Sigmoid colon (tissue), 4 donors: ENCODE measurements at regions not wholly inside any gene's neighbourhood (a gene's known extent, or its start where the extent isn't known, plus 50 kb on each side); places are given as distances from the start of the nearest gene placed in this dataset.
"Not testable (repeated sequence)": the region's sequence is repeated elsewhere in the genome, so short reads cannot be mapped to it uniquely, and the experiment has no call there.

Source experiments
- POLR2AphosphoS5 ChIP-seq, 4 donors: sonication (generic); formaldehyde crosslinking; IDR thresholded peaks; one replicate each; pipeline ENCODE4 v1.6.1; 2017; ENCODE audit warnings: antibody characterized with exemption in 4 of 4
- TF ChIP-seq, protein P1 (sequence below), 4 experiments: fragments of 450-650 bp in 3 of 4; fragments of 200-600 bp in 1 of 4; IDR thresholded peaks; one replicate each; pipeline ENCODE4 v1.5.1; 2016 to 2019; ENCODE audit warnings: antibody characterized with exemption in 4 of 4, mild to moderate bottlenecking in 3 of 4, moderate library complexity in 2 of 4

DNA sequence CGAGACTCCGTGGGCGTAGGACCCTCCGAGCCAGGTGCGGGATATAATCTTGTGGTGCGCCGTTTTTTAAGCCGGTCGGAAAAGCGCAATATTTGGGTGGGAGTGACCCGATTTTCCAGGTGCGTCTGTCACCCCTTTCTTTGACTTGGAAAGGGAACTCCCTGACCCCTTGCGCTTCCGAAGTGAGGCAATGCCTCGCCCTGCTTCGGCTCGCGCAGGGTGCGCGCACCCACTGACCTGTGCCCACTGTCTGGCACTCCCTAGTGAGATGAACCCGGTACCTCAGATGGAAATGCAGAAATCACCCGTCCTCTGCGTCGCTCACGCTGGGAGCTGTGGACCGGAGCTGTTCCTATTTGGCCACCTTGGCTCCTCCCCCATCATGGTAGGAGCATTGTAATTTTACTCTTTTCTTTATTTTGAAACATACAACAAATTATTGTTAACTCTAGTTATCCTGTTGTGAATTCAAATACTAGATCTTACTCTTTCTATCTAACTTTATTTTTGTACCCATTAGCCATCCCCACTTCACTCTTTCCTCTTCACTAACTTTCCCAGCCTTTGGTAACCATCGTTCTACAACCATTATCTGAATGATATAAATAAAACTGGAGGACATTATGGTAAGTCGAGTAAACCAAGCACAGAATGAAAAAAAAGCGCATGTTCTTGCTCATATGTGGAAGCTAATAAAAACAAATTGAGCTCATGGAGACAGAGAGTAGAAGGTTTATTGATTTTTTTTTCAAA is 295.1 kb downstream of the TEX13C start:
- TF ChIP-seq POLR2AphosphoS5 (IDR thresholded peaks at IDR 0.05): not testable (repeated sequence)
- TF ChIP-seq, protein P1, sequence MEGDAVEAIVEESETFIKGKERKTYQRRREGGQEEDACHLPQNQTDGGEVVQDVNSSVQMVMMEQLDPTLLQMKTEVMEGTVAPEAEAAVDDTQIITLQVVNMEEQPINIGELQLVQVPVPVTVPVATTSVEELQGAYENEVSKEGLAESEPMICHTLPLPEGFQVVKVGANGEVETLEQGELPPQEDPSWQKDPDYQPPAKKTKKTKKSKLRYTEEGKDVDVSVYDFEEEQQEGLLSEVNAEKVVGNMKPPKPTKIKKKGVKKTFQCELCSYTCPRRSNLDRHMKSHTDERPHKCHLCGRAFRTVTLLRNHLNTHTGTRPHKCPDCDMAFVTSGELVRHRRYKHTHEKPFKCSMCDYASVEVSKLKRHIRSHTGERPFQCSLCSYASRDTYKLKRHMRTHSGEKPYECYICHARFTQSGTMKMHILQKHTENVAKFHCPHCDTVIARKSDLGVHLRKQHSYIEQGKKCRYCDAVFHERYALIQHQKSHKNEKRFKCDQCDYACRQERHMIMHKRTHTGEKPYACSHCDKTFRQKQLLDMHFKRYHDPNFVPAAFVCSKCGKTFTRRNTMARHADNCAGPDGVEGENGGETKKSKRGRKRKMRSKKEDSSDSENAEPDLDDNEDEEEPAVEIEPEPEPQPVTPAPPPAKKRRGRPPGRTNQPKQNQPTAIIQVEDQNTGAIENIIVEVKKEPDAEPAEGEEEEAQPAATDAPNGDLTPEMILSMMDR (IDR thresholded peaks at IDR 0.05): not testable (repeated sequence)
